Anterior cingulate cortex (tissue), 58 donors: ENCODE measurements at regions not wholly inside any gene's neighbourhood (a gene's known extent, or its start where the extent isn't known, plus 50 kb on each side); places are given as distances from the start of the nearest gene placed in this dataset.

Experiments
- DNase-seq, 58 donors: peaks; one replicate each; lab custom pipeline; 2025; lab: John Stamatoyannopoulos, UW

- DNase-seq, result no peak
Measured at GRCh38 chr11:35076201-35077100, 62.5 kb upstream of the CD44 start.

GRCh38 chr11:35077709-35078469, 61.1 kb upstream of the CD44 start:
- DNase-seq, result no peak

- no peak for DNase-seq
Measured at GRCh38 chr11:35078470-35078735, 60.6 kb upstream of the CD44 start.

- DNase-seq, result no peak
Measured at GRCh38 chr11:35079611-35080010, 59.4 kb upstream of the CD44 start.

GRCh38 chr11:35082321-35083180, 56.4 kb upstream of the CD44 start:
- peak in 43 of 58 donors; percentile 4 to 72 (median 19) for DNase-seq

GRCh38 chr11:35083181-35083430, 55.9 kb upstream of the CD44 start:
- no peak for DNase-seq

- peak in 41 of 58 donors; percentile 2 to 64 (median 22) for DNase-seq
Measured at GRCh38 chr11:35083431-35084238, 55.3 kb upstream of the CD44 start.

GRCh38 chr11:35084817-35085440, 54.0 kb upstream of the CD44 start:
- no peak for DNase-seq

- DNase-seq, result no peak
Measured at GRCh38 chr11:35085531-35086165, 53.3 kb upstream of the CD44 start.

GRCh38 chr11:35087648-35088047, 51.3 kb upstream of the CD44 start:
- no peak for DNase-seq

GRCh38 chr11:35088226-35088625, 50.7 kb upstream of the CD44 start:
- DNase-seq, result no peak

- no peak for DNase-seq
Measured at GRCh38 chr11:35088676-35089075, 50.3 kb upstream of the CD44 start.
